HEK293 (cell line): ENCODE measurements at regions not wholly inside any gene's neighbourhood (a gene's known extent, or its start where the extent isn't known, plus 50 kb on each side); places are given as distances from the start of the nearest gene placed in this dataset.

ENCODE experiments used
- CTCF ChIP-seq: fragments of 450-650 bp; formaldehyde crosslinking; IDR thresholded peaks from 2 replicates; pipeline ENCODE4 v1.5.1; 2016; ENCODE audit warnings: missing biosample characterization, missing genetic modification characterization
- IKZF3 ChIP-seq: fragments of 450-650 bp; IDR thresholded peaks from 2 replicates; pipeline ENCODE4 v1.5.0; 2018; ENCODE audit warnings: missing biosample characterization, mild to moderate bottlenecking, missing genetic modification characterization, moderate library complexity
- MZF1 ChIP-seq: fragments of 450-650 bp; formaldehyde crosslinking; IDR thresholded peaks from 2 replicates; pipeline ENCODE4 v1.5.1; 2017; ENCODE audit warnings: missing biosample characterization, missing genetic modification characterization, borderline replicate concordance
- REST ChIP-seq: fragments of 450-650 bp; formaldehyde crosslinking; IDR thresholded peaks from 2 replicates; pipeline ENCODE4 v1.5.1; 2016; ENCODE audit warnings: missing biosample characterization, missing genetic modification characterization
- ZNF138 ChIP-seq: fragments of 450-650 bp; formaldehyde crosslinking; IDR thresholded peaks from 2 replicates; pipeline ENCODE4 v1.5.1; 2016; ENCODE audit warnings: missing biosample characterization, missing genetic modification characterization, borderline replicate concordance
- ZNF174 ChIP-seq: fragments of 450-650 bp; formaldehyde crosslinking; IDR thresholded peaks from 2 replicates; pipeline ENCODE4 v1.5.0; 2017; ENCODE audit warnings: missing biosample characterization, mild to moderate bottlenecking, missing genetic modification characterization
- ZNF341 ChIP-seq: fragments of 450-650 bp; formaldehyde crosslinking; IDR thresholded peaks from 2 replicates; pipeline ENCODE4; 2016; ENCODE audit warnings: low read depth, missing biosample characterization, missing genetic modification characterization
- ZNF501 ChIP-seq: fragments of 450-650 bp; formaldehyde crosslinking; IDR thresholded peaks from 2 replicates; pipeline ENCODE4 v1.5.1; 2016; ENCODE audit warnings: missing biosample characterization, missing genetic modification characterization
- ZNF585B ChIP-seq: fragments of 450-650 bp; formaldehyde crosslinking; IDR thresholded peaks from 2 replicates; pipeline ENCODE4 v1.5.1; 2016; ENCODE audit warnings: missing biosample characterization, missing genetic modification characterization

- TF ChIP-seq ZNF585B (no peak), MZF1 (no peak), REST (tag by site-specific recombination) (no peak), CTCF (tag by site-specific recombination) (no peak), ZNF341 (tag by site-specific recombination) (no peak), IKZF3 (tag by site-specific recombination) (no peak), ZNF138 (tag by site-specific recombination) (no peak), ZNF174 (tag by site-specific recombination) (no peak), ZNF501 (tag by site-specific recombination) (no peak)
Observed at GRCh38 chr7:33841705-33842129, 63.6 kb upstream of the BMPER start.
